ENCODE measurements at regions not wholly inside any gene's neighbourhood (a gene's known extent, or its start where the extent isn't known, plus 50 kb on each side); places are given as distances from the start of the nearest gene placed in this dataset.

DNA sequence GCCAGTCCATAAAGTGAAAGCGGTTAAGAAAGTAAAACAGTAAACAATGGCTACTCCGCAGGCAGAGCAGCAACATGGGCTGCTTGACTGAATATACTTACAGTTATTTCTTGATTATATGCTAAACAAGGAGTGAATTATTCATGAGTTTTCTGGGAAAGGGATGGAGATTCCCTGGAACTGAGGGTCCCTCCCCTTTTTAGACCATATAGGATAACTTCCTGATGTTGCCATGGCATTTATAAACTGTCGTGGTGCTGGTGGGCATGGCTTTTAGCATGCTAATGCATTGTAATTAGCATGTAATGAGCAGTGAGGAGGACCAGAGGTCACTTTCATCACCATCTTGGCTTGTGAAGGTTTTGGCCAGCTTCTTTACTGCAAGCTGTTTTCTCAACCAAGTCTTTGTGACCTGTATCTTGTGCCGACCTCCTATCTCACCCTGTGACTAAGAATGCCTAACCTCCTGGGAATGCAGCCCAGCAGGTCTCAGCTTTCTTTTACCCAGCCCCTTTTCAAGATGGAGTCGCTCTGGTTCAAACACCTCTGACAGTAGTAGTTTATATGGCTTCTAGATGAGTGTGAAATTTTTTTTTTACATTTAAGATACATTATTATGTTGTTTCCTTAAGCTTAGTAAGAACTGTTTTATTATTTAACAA lies 514.8 kb upstream of the TENM3 start:
- DNase-seq (ENCODE audit: low read depth in 3 of 3, low spot score in 1 of 3), result no peak

DNA sequence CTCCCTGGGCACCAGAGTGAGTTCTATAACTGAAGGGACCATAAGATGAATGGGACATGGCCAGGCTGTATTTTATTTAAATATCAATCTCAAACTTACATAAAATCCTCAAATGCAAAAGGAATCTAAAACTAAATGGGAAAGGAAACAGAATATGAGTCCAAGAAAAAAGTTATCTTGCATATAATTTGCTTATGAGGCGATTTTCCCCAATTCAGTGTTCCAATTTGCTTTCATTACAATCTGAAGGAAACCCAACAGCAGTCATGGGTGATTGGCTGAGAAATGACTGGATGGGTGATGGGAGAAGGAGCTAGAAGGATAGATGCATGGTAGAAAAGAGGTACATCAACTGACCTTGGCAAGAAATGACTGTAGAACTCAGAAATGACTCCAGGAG lies 511.3 kb upstream of the TENM3 start:
- no peak for DNase-seq (ENCODE audit: low read depth in 3 of 3, low spot score in 1 of 3)

DNA sequence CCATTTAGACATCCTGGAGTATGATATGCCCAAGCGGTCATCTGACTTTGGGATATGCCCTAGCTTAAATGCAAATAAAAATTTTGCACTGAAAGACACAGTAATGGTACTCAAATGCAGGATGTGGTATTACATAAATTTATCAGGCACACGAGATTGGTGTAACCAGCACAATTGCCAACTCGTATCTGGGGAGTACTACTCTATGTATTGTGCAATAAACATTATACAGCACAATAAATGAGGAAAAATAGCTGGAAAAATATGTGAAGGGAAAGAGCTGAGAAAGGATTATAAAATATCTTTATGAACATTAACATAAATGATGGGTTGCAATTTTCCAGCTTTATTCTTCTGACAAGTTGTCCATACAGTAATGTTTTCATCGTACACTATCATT lies 505.5 kb upstream of the TENM3 start:
- no peak for DNase-seq (ENCODE audit: low read depth in 3 of 3, low spot score in 1 of 3)

DNA sequence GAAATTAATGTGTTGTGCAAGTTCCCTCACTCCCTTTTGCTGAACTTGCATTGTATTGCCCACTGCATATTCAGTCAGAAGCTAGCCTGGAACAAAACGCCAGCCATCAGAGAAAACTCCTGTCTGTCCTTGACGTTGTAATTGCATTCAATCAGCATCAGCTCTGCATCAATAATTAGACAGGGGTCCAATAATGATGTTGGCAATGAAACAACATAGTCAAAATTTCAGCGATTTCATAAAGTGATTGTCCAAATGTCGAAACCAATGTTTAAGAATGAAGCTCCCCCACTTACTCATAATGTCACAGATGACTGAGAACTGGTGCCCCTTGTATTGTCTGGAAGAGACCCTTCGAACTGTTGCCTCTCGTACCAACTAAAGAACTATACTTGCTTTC lies 504.2 kb upstream of the TENM3 start:
- DNase-seq (ENCODE audit: low read depth in 3 of 3, low spot score in 1 of 3), result no peak

DNA sequence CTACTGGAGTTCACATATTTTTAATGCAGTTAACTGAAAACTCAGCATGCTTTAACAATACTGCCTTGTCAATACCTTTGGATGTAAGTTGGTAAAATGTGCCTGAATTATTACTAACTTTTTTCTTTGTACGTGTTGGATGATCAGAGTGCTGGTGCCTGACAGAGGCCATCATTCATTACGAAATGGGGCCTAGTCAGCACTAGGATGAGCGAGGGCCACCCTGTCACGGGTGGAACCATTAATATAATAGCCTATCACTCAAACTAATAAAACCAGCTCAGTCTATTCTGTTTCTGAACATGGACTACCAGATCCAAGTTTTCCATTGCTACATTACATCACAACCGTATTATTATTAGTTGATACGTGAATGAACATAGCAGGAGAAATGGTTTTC lies 501.7 kb upstream of the TENM3 start:
- no peak for DNase-seq (ENCODE audit: low read depth in 3 of 3, low spot score in 1 of 3)

DNA sequence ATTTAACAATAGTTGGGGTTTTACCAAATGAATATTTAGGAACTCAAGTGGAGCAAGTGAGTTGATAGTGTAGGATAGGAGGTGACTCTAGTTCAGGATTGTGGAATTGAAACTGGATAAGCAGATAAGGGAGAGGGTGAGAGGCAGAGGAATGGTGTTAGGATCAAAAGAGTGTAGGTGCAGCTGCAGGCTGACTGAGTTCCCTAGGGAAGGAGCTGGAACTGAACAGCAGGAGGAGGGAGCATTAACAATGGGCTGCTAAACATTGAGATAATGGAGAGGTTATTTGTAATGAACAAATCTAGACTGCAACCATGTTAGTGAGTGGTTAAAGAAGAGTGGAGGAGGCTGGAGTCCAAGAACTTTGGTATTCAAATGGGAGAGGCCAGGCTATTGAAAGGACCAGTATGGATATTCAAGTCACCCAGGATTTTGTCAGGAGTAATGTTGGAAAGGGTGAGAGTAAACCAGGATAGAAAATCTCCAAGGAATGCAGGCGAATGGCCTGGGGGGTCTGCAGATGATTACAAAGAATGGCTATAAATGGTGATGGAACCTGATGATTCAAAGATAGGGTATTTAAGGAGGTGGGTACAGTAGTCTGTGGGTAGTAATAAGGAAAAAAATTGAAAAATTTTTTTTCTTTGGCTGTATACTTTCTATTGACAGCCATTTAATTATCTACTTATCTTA lies 497.1 kb upstream of the TENM3 start:
- DNase-seq (ENCODE audit: low read depth in 3 of 3, low spot score in 1 of 3), result no peak

DNA sequence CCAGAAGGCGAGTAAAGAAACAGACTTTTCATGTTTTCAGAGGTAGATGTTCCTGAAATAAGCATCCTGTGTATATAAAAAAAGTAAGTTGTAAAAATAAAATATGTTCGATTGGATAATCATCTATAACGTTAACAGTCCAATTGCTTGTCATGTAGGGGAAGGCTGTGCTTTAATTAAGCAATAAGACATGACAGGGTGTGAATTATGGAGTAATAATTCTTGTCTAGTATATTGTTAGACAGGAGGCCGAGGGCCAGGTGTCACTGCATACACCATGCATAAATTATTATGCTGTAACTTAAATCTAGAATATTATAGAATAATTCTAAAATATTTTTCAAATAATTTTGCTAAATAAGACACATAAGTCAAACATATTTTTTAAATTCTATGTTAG lies 494.6 kb upstream of the TENM3 start:
- DNase-seq (ENCODE audit: low read depth in 3 of 3, low spot score in 1 of 3), result no peak

DNA sequence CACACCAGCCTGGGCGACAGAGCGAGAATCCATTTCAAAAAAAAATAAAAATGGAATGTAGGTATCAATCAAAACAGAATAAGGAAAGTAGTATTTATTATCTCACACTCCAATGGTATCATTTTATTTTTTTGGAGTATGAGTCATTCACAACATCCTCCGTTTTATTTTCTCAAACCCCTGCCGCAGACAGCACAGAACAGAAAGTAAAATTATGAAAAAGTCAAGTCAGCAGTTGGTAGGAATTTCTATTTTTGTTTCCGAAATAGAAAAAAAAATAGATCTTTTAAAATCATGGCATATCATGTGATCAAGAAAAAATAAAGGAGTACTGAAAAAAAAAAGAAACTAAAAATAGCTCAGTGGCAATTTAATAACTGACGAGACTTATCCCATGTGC lies 490.7 kb upstream of the TENM3 start:
- DNase-seq (ENCODE audit: low read depth in 3 of 3, low spot score in 1 of 3), result no peak

DNA sequence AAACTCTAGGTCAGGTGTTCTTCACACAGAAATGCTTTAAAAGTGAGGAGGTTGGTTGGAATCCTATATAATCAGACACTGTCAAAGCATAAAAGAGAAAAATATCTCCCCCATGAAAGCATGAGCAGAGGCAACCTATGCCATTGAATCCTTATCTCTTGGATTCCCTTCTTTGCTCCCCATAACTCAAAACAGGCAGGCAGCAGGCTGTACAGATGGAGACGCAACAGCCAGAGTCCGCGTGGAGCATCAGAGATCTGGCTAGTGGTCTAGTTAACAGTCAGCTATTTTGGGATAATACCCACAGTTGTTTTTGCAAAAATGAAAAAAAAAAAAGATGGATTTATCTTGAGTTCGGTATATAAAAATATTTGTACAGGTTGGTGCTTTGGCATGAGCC lies 490.0 kb upstream of the TENM3 start:
- no peak for DNase-seq (ENCODE audit: low read depth in 3 of 3, low spot score in 1 of 3)

DNA sequence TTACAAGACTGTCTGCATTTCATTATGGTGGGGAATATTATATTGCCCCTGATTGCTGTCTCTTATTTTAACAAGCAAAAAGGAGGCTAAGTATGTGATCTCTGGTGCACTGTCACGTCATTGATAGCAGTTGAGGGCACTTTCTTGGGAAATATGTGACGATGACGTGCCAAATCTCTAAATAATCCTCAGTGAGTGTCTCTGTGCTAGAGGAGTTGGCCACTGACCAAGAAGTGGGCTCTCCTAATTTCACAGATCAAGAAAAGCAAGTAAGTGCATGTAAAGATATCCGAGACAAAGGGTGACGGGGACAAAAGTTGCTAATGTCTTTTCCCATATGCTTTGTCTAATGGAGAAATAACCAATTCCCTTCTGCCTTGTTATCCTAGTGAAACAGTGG lies 487.4 kb upstream of the TENM3 start:
- DNase-seq (ENCODE audit: low read depth in 3 of 3, low spot score in 1 of 3), result no peak

DNA sequence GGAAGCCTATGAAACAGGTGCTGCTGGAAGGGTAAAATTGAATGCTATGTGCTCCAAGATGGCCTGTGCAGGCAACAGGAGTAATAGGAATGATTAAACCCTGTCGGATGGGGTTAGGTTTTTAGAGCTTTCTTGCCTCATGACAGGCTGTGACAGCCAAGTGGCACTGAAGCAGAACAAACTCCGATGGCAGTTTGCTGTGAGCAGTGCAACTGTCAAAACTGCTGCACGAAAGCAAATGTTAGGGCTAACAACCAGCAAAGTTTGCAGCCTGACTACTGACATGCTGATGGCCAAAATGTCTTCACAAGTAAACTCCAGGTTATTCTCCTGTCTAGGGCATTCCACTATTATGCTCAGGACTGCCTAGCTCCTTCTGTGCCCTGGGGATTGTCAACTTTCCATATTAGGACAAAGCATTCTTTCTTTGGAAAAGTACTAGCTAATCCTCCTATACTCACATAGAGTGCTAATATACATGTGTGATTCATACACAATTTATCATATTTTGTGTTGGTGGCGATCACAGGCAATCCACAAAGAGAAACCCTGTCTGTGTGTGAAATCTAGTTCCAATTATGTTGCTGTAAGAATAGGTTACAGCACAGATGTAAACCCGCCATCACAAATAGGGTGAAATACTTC lies 486.6 kb upstream of the TENM3 start:
- no peak for DNase-seq (ENCODE audit: low read depth in 3 of 3, low spot score in 1 of 3)

DNA sequence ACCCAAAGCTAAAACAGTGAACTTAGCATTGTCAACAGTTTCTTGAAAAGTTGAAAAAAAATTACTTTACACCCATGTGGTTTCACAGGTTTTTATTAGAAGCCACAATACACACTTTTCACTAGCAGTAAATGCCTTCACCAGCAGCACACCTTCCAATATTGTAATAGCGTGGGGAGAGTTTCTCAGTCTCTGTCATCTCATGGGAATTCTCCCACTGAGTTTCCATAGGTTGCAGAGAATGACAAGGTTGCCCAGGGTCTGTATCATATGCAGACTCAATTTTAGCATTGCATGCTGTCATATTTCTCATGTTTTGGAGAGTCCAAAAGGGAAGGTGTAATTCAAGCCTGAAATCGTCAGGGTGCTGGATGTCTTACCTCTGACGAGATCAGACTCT lies 486.1 kb upstream of the TENM3 start:
- no peak for DNase-seq (ENCODE audit: low read depth in 3 of 3, low spot score in 1 of 3)

DNA sequence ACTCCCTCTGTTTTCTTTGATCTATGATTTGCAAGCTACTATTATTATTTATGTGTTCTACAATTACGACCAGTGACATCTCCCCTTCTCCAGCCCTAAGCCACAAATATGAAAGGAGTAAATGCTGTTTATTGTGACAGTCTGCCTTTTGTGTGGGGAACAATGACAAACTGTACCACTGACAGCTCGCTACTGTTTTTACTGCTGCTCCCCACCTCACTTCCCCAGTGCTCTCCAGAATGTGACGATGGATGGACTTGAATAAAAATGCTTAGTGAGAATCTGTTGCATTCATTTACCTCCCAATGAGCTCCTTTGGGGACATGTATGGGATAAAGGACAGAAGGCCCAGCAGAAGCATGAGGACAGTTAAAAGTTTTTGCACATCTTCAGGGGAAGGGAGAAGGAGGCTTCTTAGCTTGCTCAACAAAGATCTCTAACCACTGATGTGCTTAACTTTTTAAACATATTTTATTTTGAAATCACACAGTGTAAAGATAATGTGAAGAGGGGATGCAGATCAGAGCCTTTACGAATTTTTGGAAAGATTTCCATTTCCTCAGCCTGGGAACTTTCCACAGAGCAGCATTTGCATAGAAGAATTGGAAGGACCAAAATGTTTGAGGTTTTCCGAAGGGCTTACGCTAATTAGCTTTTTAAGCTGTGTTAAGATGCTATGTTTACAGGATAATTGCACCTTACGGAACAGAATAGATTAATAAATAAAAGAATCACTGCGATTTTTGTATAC lies 485.1 kb upstream of the TENM3 start:
- DNase-seq (ENCODE audit: low read depth in 3 of 3, low spot score in 1 of 3), result no peak

DNA sequence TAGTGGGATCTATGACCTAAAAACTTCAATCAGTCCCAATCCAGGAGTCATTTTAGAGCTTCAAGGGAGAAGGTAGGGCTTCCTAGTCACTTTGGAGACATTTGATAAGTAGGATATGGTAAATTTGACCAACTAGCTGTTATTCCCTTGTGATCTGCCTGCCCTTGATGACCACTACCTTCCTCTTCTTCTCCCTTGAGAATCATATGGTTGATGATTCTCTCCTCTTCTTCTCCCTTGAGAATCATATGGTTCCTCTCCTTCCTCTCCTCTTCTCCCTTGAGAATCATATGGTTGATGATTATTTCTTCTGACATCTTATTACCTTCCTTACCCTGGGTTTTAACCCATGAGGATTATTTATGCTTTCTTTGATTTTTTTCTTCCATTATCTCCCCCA lies 482.6 kb upstream of the TENM3 start:
- DNase-seq (ENCODE audit: low read depth in 3 of 3, low spot score in 1 of 3), result no peak

DNA sequence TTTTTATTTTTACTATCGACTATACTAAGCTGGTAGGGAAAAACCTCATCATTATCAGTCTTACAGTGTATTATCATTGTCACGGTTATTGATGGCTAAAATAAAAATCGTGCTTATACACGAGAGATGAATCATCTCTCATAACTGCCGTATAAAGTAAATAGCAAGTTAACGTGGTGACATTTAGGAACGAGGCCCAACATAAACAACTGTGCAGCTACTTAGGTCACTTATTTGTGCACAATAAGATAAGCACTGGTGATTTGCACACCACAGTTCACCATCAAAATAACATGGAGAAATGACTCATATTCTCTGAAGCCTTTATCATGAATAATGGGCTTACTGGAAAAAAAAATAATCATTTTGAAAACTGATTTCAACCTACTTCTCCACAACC lies 482.0 kb upstream of the TENM3 start:
- DNase-seq (ENCODE audit: low read depth in 3 of 3, low spot score in 1 of 3), result no peak

DNA sequence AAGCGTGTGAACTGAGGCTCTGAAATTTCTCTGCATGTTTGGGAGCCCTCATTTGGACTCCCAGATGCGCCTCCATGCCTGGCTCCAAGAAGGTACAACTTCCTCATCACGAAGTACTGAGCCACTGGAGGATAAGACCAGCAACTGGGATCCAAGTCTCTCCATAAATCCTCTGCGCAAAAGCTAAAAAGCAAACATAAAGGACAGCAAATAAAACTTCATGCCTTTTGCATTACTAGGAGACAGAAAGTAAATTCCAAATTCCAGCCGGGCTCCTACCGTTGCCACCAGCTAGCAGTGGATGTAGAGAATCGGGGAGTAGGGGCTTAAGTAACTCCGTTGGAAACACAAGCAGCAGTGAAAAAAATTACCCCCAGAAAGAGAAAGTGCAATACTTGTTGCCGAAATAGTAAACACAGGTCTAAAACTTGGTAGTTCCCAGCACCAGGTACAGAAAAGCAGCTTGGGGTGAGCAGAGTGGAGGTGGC lies 477.1 kb upstream of the TENM3 start:
- no peak for DNase-seq (ENCODE audit: low read depth in 3 of 3, low spot score in 1 of 3)

DNA sequence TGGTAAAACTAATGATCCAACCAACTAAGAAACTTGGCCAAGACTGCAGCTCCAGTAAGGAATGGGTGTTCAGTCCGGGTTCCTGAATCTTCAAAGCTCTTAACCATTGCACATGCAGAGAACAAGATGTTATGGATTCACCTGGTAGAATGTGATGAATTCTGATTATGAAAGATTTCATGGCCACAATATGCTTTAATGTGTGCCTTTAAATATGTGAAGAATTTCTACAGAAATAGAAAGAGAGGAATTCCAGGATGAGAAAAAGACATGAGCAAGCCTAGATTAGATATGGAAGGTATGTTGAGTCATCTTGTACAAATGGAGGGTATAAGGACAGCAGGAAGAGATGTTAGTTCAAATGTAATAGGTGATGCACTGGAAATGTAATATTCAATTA lies 472.2 kb upstream of the TENM3 start:
- no peak for DNase-seq (ENCODE audit: low read depth in 3 of 3, low spot score in 1 of 3)

DNA sequence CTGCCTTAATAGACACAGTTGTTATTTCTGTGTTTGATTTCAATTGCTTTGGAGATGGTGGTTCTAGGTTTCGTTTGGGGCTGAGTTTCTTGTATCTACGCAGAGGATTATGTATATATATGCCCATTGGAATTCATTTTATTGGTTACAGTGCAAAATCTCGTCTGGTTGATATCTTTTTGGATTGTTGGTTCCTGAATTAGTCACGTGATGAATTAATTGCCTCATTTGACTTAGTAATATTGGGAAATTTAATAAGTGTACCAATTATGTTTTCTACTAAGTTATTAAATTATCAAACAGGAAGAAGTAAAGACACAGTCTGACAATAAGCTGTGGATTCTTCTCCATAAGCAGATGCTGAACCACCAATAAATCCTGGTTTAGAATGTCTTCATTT lies 467.9 kb upstream of the TENM3 start:
- no peak for DNase-seq (ENCODE audit: low read depth in 3 of 3, low spot score in 1 of 3)

DNA sequence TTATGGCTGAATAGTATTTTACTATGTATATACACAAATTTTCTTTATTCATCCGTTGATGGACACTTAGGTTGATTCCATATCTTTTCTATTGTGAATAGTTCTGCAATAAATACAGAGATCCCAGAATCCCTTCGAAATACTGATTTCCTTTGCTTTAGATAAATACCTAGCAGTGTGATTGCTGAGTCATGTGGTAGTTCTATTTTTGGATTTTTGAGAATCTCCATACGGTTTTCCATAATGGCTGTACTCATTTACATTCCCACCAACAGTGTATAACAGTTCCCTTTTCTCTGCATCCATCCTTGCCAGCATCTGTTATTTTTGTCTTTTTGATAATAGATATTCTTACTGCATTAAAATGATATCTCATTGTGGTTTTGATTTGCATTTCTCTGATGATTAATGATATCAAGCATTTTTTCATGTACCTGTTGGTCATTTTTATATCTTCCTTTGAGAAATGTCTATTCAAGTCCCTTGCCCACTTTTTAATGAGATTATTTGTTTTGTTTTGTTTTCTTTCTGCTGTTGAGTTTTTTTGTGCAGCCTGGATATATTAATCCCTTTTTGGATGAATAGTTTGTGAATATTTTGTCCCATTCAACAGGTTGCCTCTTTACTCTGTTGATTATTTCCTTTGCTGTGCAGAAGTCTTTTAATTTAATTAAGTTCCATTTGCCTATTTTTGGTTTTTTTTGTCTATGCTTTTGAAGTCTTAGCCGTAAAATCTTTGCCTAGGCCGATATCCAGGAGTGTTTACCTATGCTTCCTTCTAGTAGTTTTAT lies 466.7 kb upstream of the TENM3 start:
- no peak for DNase-seq (ENCODE audit: low read depth in 3 of 3, low spot score in 1 of 3)

DNA sequence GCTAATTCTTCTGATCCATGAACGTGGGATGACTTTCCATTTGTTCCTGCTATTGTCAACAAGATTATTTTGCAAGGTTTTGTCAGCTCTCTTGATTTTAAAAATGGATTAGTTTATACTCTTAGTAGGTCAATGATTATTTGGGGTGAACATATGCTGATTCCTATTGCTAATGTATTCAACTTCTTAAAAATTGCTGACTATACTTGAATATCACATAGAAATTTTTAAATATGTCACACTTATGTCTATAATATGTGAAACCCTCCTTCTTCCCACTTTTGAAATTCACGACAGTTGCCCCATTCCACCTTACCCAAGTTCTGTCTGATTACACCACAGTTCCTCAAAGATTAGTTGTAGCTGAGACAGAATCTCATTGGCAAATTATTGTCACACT lies 465.7 kb upstream of the TENM3 start:
- DNase-seq (ENCODE audit: low read depth in 3 of 3, low spot score in 1 of 3), result no peak

DNA sequence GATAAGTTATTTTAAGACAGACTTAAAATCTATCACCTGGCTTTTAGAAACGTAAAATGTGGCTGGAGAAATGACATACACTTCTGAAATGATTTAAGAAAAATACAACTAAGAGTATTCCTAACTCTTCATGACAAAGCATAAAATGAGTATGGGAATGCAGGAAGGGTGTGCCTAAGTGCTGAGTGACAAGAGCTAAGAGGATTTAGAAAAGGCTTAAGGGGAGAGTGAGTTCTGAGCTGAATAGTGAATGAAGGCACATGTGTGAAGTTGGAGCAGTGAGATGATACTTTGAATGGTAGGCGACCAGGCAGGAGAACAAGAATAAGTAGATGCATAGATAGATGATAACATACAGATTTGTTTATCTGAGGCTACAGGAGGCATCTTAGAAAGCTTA lies 458.3 kb upstream of the TENM3 start:
- DNase-seq (ENCODE audit: low read depth in 3 of 3, low spot score in 1 of 3), result no peak
